ENCODE measurements at regions not wholly inside any gene's neighbourhood (a gene's known extent, or its start where the extent isn't known, plus 50 kb on each side); places are given as distances from the start of the nearest gene placed in this dataset.

GRCh38 chr1:188140958-188141357, 1312.2 kb downstream of the PLA2G4A start:
- no peak for TF ChIP-seq CTCF (IDR thresholded peaks at IDR 0.05; ENCODE audit: low read depth, low read length)
- no peak for DNase-seq (ENCODE audit: low read depth, low spot score)
- in situ Hi-C loops (cut with HindIII; ENCODE audit: low sequenced_read_pairs): no loop called here

GRCh38 chr1:188154196-188154595, 1325.4 kb downstream of the PLA2G4A start:
- in situ Hi-C loops (cut with HindIII; ENCODE audit: low sequenced_read_pairs): no loop called here
- DNase-seq (ENCODE audit: low read depth, low spot score): no peak
- TF ChIP-seq CTCF (IDR thresholded peaks at IDR 0.05; ENCODE audit: low read depth, low read length): no peak
- H3K4me3 ChIP-seq (ENCODE audit: low read depth, low read length): no peak overlapping the region

More at GRCh38 chr1:188140958-188141357, 1312.2 kb downstream of the PLA2G4A start:
- no peak overlapping the region for H3K4me3 ChIP-seq (ENCODE audit: low read depth, low read length)

- DNase-seq (ENCODE audit: low read depth, low spot score): no peak
- H3K4me3 ChIP-seq (ENCODE audit: low read depth, low read length): no peak overlapping the region
- in situ Hi-C loops (cut with HindIII; ENCODE audit: low sequenced_read_pairs): no loop called here
- no peak for TF ChIP-seq CTCF (IDR thresholded peaks at IDR 0.05; ENCODE audit: low read depth, low read length)
Measured at GRCh38 chr1:188154761-188155160, 1326.0 kb downstream of the PLA2G4A start.

GRCh38 chr1:188155261-188155660, 1326.5 kb downstream of the PLA2G4A start:
- H3K4me3 ChIP-seq (ENCODE audit: low read depth, low read length): no peak overlapping the region
- in situ Hi-C loops (cut with HindIII; ENCODE audit: low sequenced_read_pairs): no loop called here
- no peak for DNase-seq (ENCODE audit: low read depth, low spot score)
- no peak for TF ChIP-seq CTCF (IDR thresholded peaks at IDR 0.05; ENCODE audit: low read depth, low read length)

GRCh38 chr1:188164459-188164858, 1335.7 kb downstream of the PLA2G4A start:
- no peak for DNase-seq (ENCODE audit: low read depth, low spot score)
- in situ Hi-C loops (cut with HindIII; ENCODE audit: low sequenced_read_pairs): no loop called here

GRCh38 chr1:188166654-188167053, 1337.9 kb downstream of the PLA2G4A start:
- DNase-seq (ENCODE audit: low read depth, low spot score): no peak
- no peak overlapping the region for H3K4me3 ChIP-seq (ENCODE audit: low read depth, low read length)
- in situ Hi-C loops (cut with HindIII; ENCODE audit: low sequenced_read_pairs): no loop called here
- no peak for TF ChIP-seq CTCF (IDR thresholded peaks at IDR 0.05; ENCODE audit: low read depth, low read length)

More at GRCh38 chr1:188164459-188164858, 1335.7 kb downstream of the PLA2G4A start:
- no peak for TF ChIP-seq CTCF (IDR thresholded peaks at IDR 0.05; ENCODE audit: low read depth, low read length)
- H3K4me3 ChIP-seq (ENCODE audit: low read depth, low read length): no peak overlapping the region

- no peak for DNase-seq (ENCODE audit: low read depth, low spot score)
- no peak overlapping the region for H3K4me3 ChIP-seq (ENCODE audit: low read depth, low read length)
- TF ChIP-seq CTCF (IDR thresholded peaks at IDR 0.05; ENCODE audit: low read depth, low read length): no peak
- in situ Hi-C loops (cut with HindIII; ENCODE audit: low sequenced_read_pairs): no loop called here
Measured at GRCh38 chr1:188169971-188170370, 1341.2 kb downstream of the PLA2G4A start.

Measured in astrocyte of the spinal cord (primary cell).